ENCODE measurements at regions not wholly inside any gene's neighbourhood (a gene's known extent, or its start where the extent isn't known, plus 50 kb on each side); places are given as distances from the start of the nearest gene placed in this dataset.
"Not testable (repeated sequence)": the region's sequence is repeated elsewhere in the genome, so short reads cannot be mapped to it uniquely, and the experiment has no call there.

GRCh38 chr4:77505275-77505957 lies 100.2 kb upstream of the CXCL13 start:
- DNase-seq, result no peak

- no peak for DNase-seq
These were observed 99.7 kb upstream of the CXCL13 start for GRCh38 chr4:77505958-77506319.

- DNase-seq, result no peak
These were observed 95.3 kb upstream of the CXCL13 start for GRCh38 chr4:77510367-77510766.

- DNase-seq, result no peak
These were observed 80.1 kb upstream of the CXCL13 start for GRCh38 chr4:77525538-77525937.

- not testable (repeated sequence) for DNase-seq
These were observed 77.7 kb upstream of the CXCL13 start for GRCh38 chr4:77527900-77528299.

GRCh38 chr4:77538144-77538543 lies 67.5 kb upstream of the CXCL13 start:
- DNase-seq, result no peak

GRCh38 chr4:77538574-77539157 lies 67.0 kb upstream of the CXCL13 start:
- DNase-seq, result no peak
